AG04449 (cell line): ENCODE measurements at regions not wholly inside any gene's neighbourhood (a gene's known extent, or its start where the extent isn't known, plus 50 kb on each side); places are given as distances from the start of the nearest gene placed in this dataset.

Experiments used
- CTCF ChIA-PET: fragments of 350-600 bp; formaldehyde crosslinking; extraction: SDS; loops from one replicate; lab custom pipeline; 2021; ENCODE audit warnings: antibody characterized with exemption; lab: Yijun Ruan, JAX
- POLR2A ChIA-PET: fragments of 400-600, 350-600 bp; formaldehyde crosslinking; extraction: SDS; loops from one replicate; lab custom pipeline; 2020; ENCODE audit warnings: antibody characterized with exemption, inconsistent platforms; lab: Yijun Ruan, JAX
- DNase-seq: peaks from one replicate; pipeline ENCODE4 v3.0.0-alpha.2; 2010; ENCODE audit warnings: low read depth, low spot score
- H3K4me3 ChIP-seq: 2 replicates; pipeline ENCODE4 v1.5.1; 2011; ENCODE audit warnings: low read depth, mild to moderate bottlenecking, control low read depth, low read length
- CTCF ChIP-seq: IDR thresholded peaks from one replicate; pipeline ENCODE4 v1.5.1; 2011; ENCODE audit warnings: mild to moderate bottlenecking, moderate library complexity, low read length, control low read depth, inconsistent platforms; ENCODE audit not compliant: insufficient read depth; ENCODE audit errors: missing control alignments

GRCh38 chr9:84567805-84568204, 101.7 kb upstream of the NTRK2 start:
- H3K4me3 ChIP-seq, result no peak overlapping the region
- no peak for DNase-seq
- POLR2A ChIA-PET, result no interaction called here
- TF ChIP-seq CTCF, result no peak
- CTCF ChIA-PET, result no interaction called here

GRCh38 chr9:84570482-84571154, 98.9 kb upstream of the NTRK2 start:
- no peak for DNase-seq
- ChIA-PET CTCF (no interaction called here), POLR2A (no interaction called here)
- no peak overlapping the region for H3K4me3 ChIP-seq
- TF ChIP-seq CTCF, result no peak

DNA sequence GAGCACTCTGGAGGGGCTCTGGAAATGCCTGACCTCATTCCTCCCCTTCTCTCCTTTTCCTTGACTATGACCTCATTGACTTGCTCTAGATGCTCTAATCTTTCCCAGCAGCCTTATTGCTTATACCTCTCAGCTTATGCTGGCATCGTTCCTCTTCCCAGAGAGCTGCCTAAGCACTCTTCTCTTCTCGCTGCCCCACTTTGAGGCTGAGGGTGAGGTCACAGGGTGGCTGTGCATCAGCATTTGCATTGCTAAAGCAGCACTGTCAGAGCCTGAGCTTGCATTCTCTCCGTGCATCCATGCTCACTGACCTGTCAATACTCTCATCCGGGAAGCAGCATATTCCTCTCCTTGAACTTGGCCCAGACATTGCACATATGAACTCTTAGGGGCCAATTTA, 96.4 kb upstream of the NTRK2 start:
- no peak for TF ChIP-seq CTCF
- DNase-seq, result no peak
- H3K4me3 ChIP-seq, result no peak overlapping the region
- ChIA-PET POLR2A (no interaction called here), CTCF (no interaction called here)

DNA sequence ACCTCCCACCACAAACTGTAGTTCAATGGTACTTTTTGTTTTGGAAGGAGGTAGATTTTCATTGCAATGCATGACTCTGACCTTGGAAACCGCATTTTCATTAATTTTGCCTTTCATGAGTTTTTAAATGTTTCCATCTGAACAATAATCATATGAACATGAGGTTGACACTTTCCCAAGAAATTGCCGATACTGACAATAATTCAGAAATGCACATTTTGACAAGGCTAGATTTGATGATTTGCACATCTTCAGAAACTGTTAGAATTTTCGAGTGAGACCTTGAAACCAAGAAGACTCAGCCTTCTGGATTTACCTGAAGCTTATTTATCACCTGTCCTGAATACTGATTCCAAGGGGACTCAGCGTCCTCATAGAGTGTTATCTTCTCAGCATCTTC, 93.8 kb upstream of the NTRK2 start:
- CTCF ChIA-PET, result no interaction called here
- no peak for DNase-seq
- TF ChIP-seq CTCF, result no peak
- POLR2A ChIA-PET, result no interaction called here
- H3K4me3 ChIP-seq, result no peak overlapping the region

GRCh38 chr9:84583866-84584265, 85.7 kb upstream of the NTRK2 start:
- ChIA-PET CTCF (no interaction called here), POLR2A (no interaction called here)
- no peak for DNase-seq
- no peak for TF ChIP-seq CTCF
- H3K4me3 ChIP-seq, result no peak overlapping the region

GRCh38 chr9:84586662-84587061, 82.9 kb upstream of the NTRK2 start:
- CTCF ChIA-PET, result no interaction called here
- TF ChIP-seq CTCF, result no peak
- POLR2A ChIA-PET, result no interaction called here
- no peak overlapping the region for H3K4me3 ChIP-seq
- no peak for DNase-seq
